IMR-90 (cell line): ENCODE measurements at regions not wholly inside any gene's neighbourhood (a gene's known extent, or its start where the extent isn't known, plus 50 kb on each side); places are given as distances from the start of the nearest gene placed in this dataset.

Experiments
- ATAC-seq: fragments of 200-7000 bp; cut with Tn5 transposase; 2 replicates; pipeline ENCODE4 v1.9.1; 2020; ENCODE audit warnings: low read depth, mild to moderate bottlenecking, moderate library complexity
- BruUV-seq: library from RNA; stranded (reverse); fragments of 400-500 nt; replicated peaks from 2 replicates; lab custom pipeline; 2021; lab: Mats Ljungman, UMichigan
- CTCF ChIA-PET: fragments of 300-600 bp; formaldehyde crosslinking; extraction: SDS; loops from one replicate; lab custom pipeline; 2021; ENCODE audit warnings: antibody characterized with exemption; lab: Yijun Ruan, JAX
- POLR2A ChIA-PET: fragments of 300-600 bp; sonication (Branson Sonifier 250); formaldehyde crosslinking; loops from one replicate; lab custom pipeline; 2022; ENCODE audit warnings: antibody characterized with exemption; ENCODE audit not compliant: unreplicated experiment; lab: Charles Lee
- DNase-seq: peaks from one replicate; pipeline ENCODE4 v3.0.0; 2013
- H2AFZ ChIP-seq: replicated peaks from 2 replicates; pipeline ENCODE3; 2013; ENCODE audit warnings: low read length, mild to moderate bottlenecking; ENCODE audit not compliant: poor library complexity
- H2AK5ac ChIP-seq: 2 replicates; pipeline ENCODE4 v1.6.1; 2013; ENCODE audit warnings: low read depth, low read length, inconsistent platforms
- H2AK9ac ChIP-seq: replicated peaks from 2 replicates; pipeline ENCODE3; 2013; ENCODE audit warnings: mild to moderate bottlenecking, low read depth, low read length, moderate library complexity; ENCODE audit not compliant: poor library complexity
- H2BK120ac ChIP-seq: 2 replicates; pipeline ENCODE4 v1.6.1; 2013; ENCODE audit warnings: low read depth, low read length, inconsistent platforms
- H2BK15ac ChIP-seq: 3 replicates; pipeline ENCODE4 v1.6.1; 2013; ENCODE audit warnings: low read depth, low read length, inconsistent platforms
- H2BK20ac ChIP-seq: 2 replicates; pipeline ENCODE4 v1.6.1; 2013; ENCODE audit warnings: low read depth, mild to moderate bottlenecking, inconsistent platforms, low read length, moderate library complexity
- H2BK5ac ChIP-seq: 2 replicates; pipeline ENCODE4 v1.6.1; 2013; ENCODE audit warnings: mild to moderate bottlenecking, low read depth, low read length, inconsistent platforms; ENCODE audit not compliant: poor library complexity, severe bottlenecking
- H3K14ac ChIP-seq: replicated peaks from 2 replicates; pipeline ENCODE4 v1.6.1; 2013; ENCODE audit warnings: low read depth, low read length, inconsistent platforms
- H3K18ac ChIP-seq: 2 replicates; pipeline ENCODE4 v1.6.1; 2013; ENCODE audit warnings: low read depth, low read length, control low read depth
- H3K23ac ChIP-seq: 2 replicates; pipeline ENCODE4 v1.6.1; 2013; ENCODE audit warnings: low read depth, low read length, inconsistent platforms
- H3K27ac ChIP-seq: 2 replicates; pipeline ENCODE4 v1.5.1; 2013; ENCODE audit warnings: mild to moderate bottlenecking, control low read depth, low read length; ENCODE audit not compliant: insufficient read depth
- H3K27me3 ChIP-seq: 2 replicates; pipeline ENCODE4 v1.6.1; 2013; ENCODE audit warnings: low read length; ENCODE audit not compliant: control insufficient read depth, insufficient read depth
- H3K36me3 ChIP-seq: 2 replicates; pipeline ENCODE4 v1.6.1; 2013; ENCODE audit warnings: low read length, mixed read lengths; ENCODE audit not compliant: control insufficient read depth, insufficient read depth
- H3K4ac ChIP-seq: 2 replicates; pipeline ENCODE4 v1.6.1; 2013; ENCODE audit warnings: low read depth, low read length, inconsistent platforms
- H3K4me1 ChIP-seq: 2 replicates; pipeline ENCODE4 v1.6.1; 2013; ENCODE audit warnings: low read length, mixed read lengths; ENCODE audit not compliant: control insufficient read depth, insufficient read depth
- H3K4me2 ChIP-seq: 2 replicates; pipeline ENCODE4 v1.6.1; 2013; ENCODE audit warnings: low read depth, mild to moderate bottlenecking, control low read depth, low read length, moderate library complexity
- H3K4me3 ChIP-seq: 2 replicates; pipeline ENCODE4 v1.5.1; 2013; ENCODE audit warnings: low read depth, mild to moderate bottlenecking, control low read depth, low read length, moderate library complexity; ENCODE audit not compliant: insufficient read depth
- H3K56ac ChIP-seq: 2 replicates; pipeline ENCODE4 v1.6.1; 2013; ENCODE audit warnings: low read length, inconsistent platforms; ENCODE audit not compliant: insufficient read depth; ENCODE audit errors: extremely low read depth
- H3K79me1 ChIP-seq, 2 experiments: 2 replicates each; pipeline ENCODE4 v1.6.1; 2013; ENCODE audit warnings: low read length in 2 of 2, inconsistent platforms in 1 of 2, low read depth in 1 of 2
- H3K9ac ChIP-seq: 2 replicates; pipeline ENCODE4 v1.6.1; 2013; ENCODE audit warnings: low read depth, low read length, control low read depth
- H3K9me1 ChIP-seq: 2 replicates; pipeline ENCODE4 v1.6.1; 2013; ENCODE audit warnings: low read length, inconsistent platforms; ENCODE audit not compliant: insufficient read depth
- H3K9me3 ChIP-seq: 2 replicates; pipeline ENCODE4 v1.6.1; 2013; ENCODE audit warnings: low read length; ENCODE audit not compliant: control insufficient read depth, insufficient read depth
- H4K20me1 ChIP-seq: 2 replicates; pipeline ENCODE4 v1.6.1; 2013; ENCODE audit warnings: low read length, inconsistent platforms; ENCODE audit not compliant: insufficient read depth
- H4K5ac ChIP-seq: 2 replicates; pipeline ENCODE4 v1.6.1; 2013; ENCODE audit warnings: mild to moderate bottlenecking, low read depth, low read length, control low read depth
- H4K8ac ChIP-seq, 2 experiments: 2 replicates each; pipeline ENCODE4 v1.6.1; 2013; ENCODE audit warnings: low read depth in 2 of 2, low read length in 2 of 2, control low read depth in 1 of 2, inconsistent platforms in 1 of 2
- H4K91ac ChIP-seq: 2 replicates; pipeline ENCODE4 v1.6.1; 2013; ENCODE audit warnings: low read depth, low read length, inconsistent platforms; ENCODE audit not compliant: insufficient read depth
- BHLHE40 ChIP-seq: fragments of 150-350 bp; IDR thresholded peaks from 2 replicates; pipeline ENCODE4 v1.6.1; 2016; ENCODE audit warnings: mild to moderate bottlenecking, low read depth, low read length
- CHD1 ChIP-seq: IDR thresholded peaks from 2 replicates; pipeline ENCODE4 v1.6.1; 2012; ENCODE audit warnings: low read depth, low read length, improper control_type of control experiment
- CTCF ChIP-seq: conservative IDR thresholded peaks from 2 replicates; pipeline ENCODE4 v1.5.1; 2012; ENCODE audit warnings: mild to moderate bottlenecking, low read depth, low read length, improper control_type of control experiment
- MAFK ChIP-seq: IDR thresholded peaks from 2 replicates; pipeline ENCODE4 v1.6.1; 2012; ENCODE audit warnings: low read depth, low read length, improper control_type of control experiment
- MAZ ChIP-seq: IDR thresholded peaks from 2 replicates; pipeline ENCODE4 v1.6.1; 2012; ENCODE audit warnings: low read depth, mild to moderate bottlenecking, low read length, improper control_type of control experiment, moderate library complexity, borderline replicate concordance
- MXI1 ChIP-seq: IDR thresholded peaks from 2 replicates; pipeline ENCODE4 v1.6.1; 2012; ENCODE audit warnings: low read depth, mild to moderate bottlenecking, low read length, moderate library complexity, borderline replicate concordance
- RAD21 ChIP-seq: IDR thresholded peaks from 2 replicates; pipeline ENCODE4 v1.6.1; 2012; ENCODE audit warnings: low read length, improper control_type of control experiment
- RCOR1 ChIP-seq: IDR thresholded peaks from 2 replicates; pipeline ENCODE4 v1.6.1; 2012; ENCODE audit warnings: mild to moderate bottlenecking, low read length, improper control_type of control experiment; ENCODE audit not compliant: insufficient replicate concordance
- RFX5 ChIP-seq: IDR thresholded peaks from 2 replicates; pipeline ENCODE4 v1.8.0; 2012; ENCODE audit warnings: low read depth, mild to moderate bottlenecking, low read length, moderate library complexity
- WGBS, 2 experiments: methylation state at CpG; one replicate each; pipeline versions ENCODE4 v1.1.5 to v1.1.7; 2013; ENCODE audit warnings: missing lambda C conversion rate in 2 of 2; ENCODE audit not compliant: insufficient read length in 1 of 2; ENCODE audit errors: extremely low coverage in 2 of 2; 5-methylcytosine and 5-hydroxymethylcytosine counted together
- dilution Hi-C: fragments of 300-500 bp; cut with HindIII; formaldehyde crosslinking; loops from one replicate; pipeline ENCODE4 v1.14.3; 2018; ENCODE audit warnings: low sequenced_read_pairs; ENCODE audit not compliant: unreplicated experiment
- in situ Hi-C: fragments of 300-500 bp; cut with MboI; formaldehyde crosslinking; loops from 3 replicates; pipeline ENCODE4 v1.14.3; 2019; ENCODE audit warnings: low sequenced_read_pairs, inconsistent platforms, mixed read lengths
- intact Hi-C: fragments of 100-400 bp; cut with micrococcal nuclease; formaldehyde crosslinking; loops from 2 replicates; pipeline ENCODE4 v1.10.0; 2022

DNA sequence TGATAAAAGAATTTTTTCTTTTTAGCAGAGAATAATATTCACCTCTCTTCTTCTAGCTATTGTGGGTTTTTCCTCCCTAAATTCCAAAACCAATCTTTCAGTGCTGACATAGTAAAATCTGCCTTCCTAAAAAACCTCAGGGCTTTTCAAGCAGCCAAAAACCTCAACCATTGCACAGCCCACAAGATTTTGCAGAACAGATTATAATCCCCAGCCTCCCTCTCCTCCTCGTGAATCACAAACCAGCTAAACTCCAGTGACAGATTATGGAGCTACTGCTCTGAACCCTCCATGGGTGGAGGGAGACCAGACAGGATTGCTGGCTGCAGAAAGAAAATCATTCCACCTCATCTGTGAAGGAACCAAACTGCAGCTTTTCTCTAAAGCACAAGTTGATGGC is 341.6 kb downstream of the SOX9 start:
- dilution Hi-C loops: no loop called here
- Histone ChIP-seq H3K4ac (no peak overlapping the region), H3K27me3 (no peaks in the 10 kb centered on the region), H3K18ac (no peak overlapping the region), H3K9me1 (peaks cover 27% of the 10 kb centered on the region), H3K56ac (no peak overlapping the region), H3K4me1 (peaks cover 11% of the 10 kb centered on the region), H2AK5ac (no peak overlapping the region), H4K8ac (no peak overlapping the region), H4K20me1 (peaks cover 9% of the 10 kb centered on the region), H3K4me2 (no peak overlapping the region), H3K79me1 (peaks cover 38 to 72% of the 10 kb centered on the region in 2 experiments), H2AFZ (no peak overlapping the region), H3K14ac (no peak overlapping the region), H2AK9ac (no peak overlapping the region), H3K36me3 (no peaks in the 10 kb centered on the region), H4K91ac (no peak overlapping the region), H3K27ac (no peak overlapping the region), H2BK15ac (no peak overlapping the region), H2BK120ac (no peak overlapping the region), H3K9me3 (no peaks in the 10 kb centered on the region), H3K9ac (no peak overlapping the region), H2BK5ac (no peak overlapping the region), H3K4me3 (no peak overlapping the region), H3K23ac (no peak overlapping the region), H2BK20ac (no peak overlapping the region), H4K5ac (no peak overlapping the region)
- intact Hi-C loops: no loop called here
- no peak for ATAC-seq
- POLR2A ChIA-PET: no interaction called here
- no TSS peak for BruUV-seq
- CTCF ChIA-PET: no interaction called here
- DNase-seq: no peak
- in situ Hi-C loops: no loop called here
- TF ChIP-seq MXI1: no peak
- no peak for TF ChIP-seq MAFK
- TF ChIP-seq RCOR1: no peak
- TF ChIP-seq CHD1: no peak
- TF ChIP-seq BHLHE40: no peak
- no peak for TF ChIP-seq CTCF
- TF ChIP-seq RFX5: no peak
- TF ChIP-seq RAD21: no peak
- TF ChIP-seq MAZ: no peak
- no CpG with 5 or more reads among the region's 1 CpG for WGBS, 2 experiments
